ENCODE measurements at regions not wholly inside any gene's neighbourhood (a gene's known extent, or its start where the extent isn't known, plus 50 kb on each side); places are given as distances from the start of the nearest gene placed in this dataset.
"Not testable (repeated sequence)": the region's sequence is repeated elsewhere in the genome, so short reads cannot be mapped to it uniquely, and the experiment has no call there.

- DNase-seq: no peak
Measured at GRCh38 chr2:17190527-17190926, 327.7 kb downstream of the RAD51AP2 start.

GRCh38 chr2:17188721-17189120 is 329.5 kb downstream of the RAD51AP2 start:
- no peak for DNase-seq

GRCh38 chr2:17184512-17184911 is 333.7 kb downstream of the RAD51AP2 start:
- DNase-seq: no peak

GRCh38 chr2:17182399-17182798 is 335.8 kb downstream of the RAD51AP2 start:
- no peak for DNase-seq

DNA sequence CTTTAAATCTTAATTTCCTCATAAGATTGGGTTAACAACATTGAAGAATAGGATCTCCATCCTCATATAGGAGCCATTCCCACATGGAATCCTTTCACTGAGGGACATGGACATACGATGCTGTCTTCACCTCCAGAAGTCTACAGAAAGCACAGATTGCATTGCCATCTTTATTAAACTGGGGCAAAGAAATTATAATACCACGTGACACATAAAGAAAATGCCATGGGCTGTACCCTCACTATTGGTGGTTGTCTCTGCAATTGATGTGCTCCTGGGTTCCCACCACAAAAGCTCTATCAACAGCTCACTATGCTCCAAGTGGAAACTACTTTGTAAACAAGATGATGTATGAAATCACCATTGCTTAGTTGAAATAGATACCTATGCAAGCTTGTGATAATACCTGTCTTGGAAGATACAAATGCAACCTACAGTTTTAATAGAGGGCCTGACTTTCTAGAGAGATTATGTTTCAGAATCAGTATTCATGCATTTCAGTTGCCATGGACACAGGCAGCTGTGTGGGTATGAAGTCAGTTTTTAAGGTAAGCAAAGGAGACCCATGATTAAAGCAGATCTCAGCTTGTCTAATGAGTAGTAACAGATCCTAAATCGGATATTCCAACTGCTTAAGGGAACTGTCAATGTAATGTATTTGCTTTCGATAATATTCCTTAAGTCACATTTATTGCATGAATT is 337.0 kb downstream of the RAD51AP2 start:
- no peak for DNase-seq

DNA sequence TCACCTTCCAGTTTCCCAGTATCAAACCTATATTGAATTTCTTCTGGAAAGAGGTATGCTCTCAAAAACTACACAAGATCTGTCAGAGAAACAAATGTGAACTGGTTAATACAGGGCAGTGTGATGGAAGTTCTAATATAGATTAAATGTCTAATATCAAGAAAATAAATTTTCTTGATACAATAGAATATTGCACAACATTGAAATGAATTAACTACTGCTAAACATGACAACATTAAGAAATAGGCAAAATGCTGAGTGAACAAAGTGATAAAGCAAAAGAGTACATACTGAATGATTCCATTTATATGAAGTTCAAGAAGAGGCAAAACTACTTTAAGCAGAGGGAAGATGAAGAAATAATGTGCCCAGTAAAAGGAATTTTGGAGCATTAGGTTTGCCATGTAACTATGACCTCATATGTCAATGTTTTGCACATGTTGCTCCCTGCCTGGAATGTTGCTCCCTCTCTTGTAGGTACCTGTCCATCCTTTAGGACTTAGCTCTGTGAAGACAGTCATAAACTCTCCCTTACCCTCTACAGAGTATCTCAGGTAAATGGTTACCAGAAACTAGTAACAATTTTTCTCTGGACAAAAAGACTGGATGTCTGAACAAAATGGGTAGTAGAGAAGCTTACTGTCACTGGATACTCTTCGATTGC is 339.0 kb downstream of the RAD51AP2 start:
- DNase-seq: no peak

DNA sequence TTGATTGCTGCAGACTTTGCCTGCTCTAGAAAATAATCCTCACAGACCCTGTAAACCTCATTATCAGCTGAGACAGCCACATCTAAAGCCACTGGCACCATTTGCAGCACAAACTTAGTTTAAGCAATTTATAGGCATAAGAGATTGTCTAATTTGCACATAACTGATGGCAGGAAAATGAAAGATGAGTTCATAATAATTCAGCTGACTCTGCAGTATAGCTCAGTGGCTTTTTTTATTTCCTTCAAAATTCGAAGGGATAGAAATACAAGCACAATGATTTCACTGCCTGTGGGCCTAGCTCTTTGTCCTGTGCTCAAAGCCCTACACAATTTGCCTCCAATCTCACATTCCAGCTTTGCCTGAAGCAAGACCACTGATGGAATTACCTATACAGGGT is 341.2 kb downstream of the RAD51AP2 start:
- no peak for DNase-seq

GRCh38 chr2:17171446-17172049 is 346.7 kb downstream of the RAD51AP2 start:
- peak; percentile 42 for DNase-seq

GRCh38 chr2:17166506-17166905 is 351.7 kb downstream of the RAD51AP2 start:
- peak; percentile 80 for DNase-seq

DNA sequence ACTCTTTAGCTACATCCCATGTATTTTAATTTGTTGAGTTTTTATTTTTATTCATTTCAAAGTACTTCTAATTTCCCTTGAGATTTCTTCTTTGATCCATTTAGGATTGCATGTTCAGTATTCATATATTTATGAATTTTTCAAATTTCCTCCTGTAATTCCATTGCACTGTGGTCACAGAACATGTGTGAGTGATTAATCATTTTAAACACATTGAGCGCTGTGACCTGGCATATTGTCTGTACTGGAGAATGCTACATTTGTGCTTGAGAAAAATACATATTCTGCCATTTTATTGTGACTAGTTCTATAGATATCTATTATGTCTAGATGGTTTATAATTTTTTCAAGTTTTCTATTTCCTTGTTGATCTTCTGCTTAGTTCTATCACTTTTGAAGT is 353.7 kb downstream of the RAD51AP2 start:
- peak; percentile 57 for DNase-seq

GRCh38 chr2:17163638-17164037 is 354.6 kb downstream of the RAD51AP2 start:
- DNase-seq: no peak

GRCh38 chr2:17162713-17163112 is 355.5 kb downstream of the RAD51AP2 start:
- peak; percentile 15 for DNase-seq

- no peak for DNase-seq
Measured at GRCh38 chr2:17160594-17160993, 357.6 kb downstream of the RAD51AP2 start.

DNA sequence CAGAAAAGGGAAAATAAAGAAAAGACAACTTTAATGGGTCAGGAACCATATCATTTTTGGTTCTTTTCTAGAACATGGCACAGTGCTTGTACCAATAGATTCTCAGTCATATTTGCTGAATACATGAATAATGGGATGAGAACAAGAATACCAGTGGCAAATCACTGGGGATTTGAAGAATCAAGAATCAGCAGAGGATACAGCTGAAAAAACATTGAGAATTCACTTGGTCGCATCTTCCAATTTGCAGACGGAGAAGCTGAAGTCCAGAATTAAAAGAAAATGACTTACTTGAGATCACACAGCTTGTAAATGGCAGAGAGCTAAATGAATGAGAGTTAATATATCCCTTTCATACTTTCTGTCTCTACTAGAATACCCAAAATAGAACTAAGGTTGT is 362.2 kb downstream of the RAD51AP2 start:
- DNase-seq: no peak

GRCh38 chr2:17149945-17150344 is 368.3 kb downstream of the RAD51AP2 start:
- DNase-seq: no peak

- peak; percentile 41 for DNase-seq
Measured at GRCh38 chr2:17148407-17149145, 369.7 kb downstream of the RAD51AP2 start.

DNA sequence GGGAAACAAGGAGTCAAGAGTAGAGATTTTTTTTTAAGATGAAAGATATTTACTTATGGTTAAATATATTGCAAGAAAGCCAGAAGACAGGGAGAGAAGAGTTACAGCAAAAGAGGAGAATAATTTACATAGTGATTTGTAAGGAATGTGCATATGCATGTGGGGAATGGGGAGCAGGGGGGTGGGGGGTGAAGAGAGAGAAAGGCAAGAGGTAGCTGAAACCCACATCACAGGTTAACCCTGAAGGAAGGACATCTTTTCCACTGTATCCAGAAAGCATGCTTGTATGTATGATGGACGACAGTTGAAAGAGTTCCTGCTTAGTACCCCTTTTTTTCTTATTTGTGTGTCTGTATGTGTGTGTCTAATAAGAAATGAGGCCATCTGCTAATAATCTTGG is 371.9 kb downstream of the RAD51AP2 start:
- no peak for DNase-seq

DNA sequence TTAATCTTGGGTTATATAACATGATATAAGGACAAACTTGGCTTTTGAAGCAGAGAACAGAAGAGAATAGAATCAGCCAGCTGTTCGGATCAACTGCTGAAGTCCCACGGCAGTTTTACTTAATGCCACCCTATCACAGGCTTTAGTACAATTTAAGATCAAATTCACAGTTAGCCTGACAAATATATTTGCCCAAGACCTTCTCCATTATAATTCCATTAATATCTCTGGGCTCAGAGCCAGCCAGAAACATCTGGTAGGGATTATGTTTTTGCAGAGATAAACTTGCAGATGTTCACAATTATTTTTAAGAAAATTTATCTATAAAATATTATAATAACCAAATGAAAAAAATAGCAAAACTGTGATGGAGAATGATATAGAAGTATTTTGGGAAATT is 381.4 kb downstream of the RAD51AP2 start:
- DNase-seq: peak; percentile 10

DNA sequence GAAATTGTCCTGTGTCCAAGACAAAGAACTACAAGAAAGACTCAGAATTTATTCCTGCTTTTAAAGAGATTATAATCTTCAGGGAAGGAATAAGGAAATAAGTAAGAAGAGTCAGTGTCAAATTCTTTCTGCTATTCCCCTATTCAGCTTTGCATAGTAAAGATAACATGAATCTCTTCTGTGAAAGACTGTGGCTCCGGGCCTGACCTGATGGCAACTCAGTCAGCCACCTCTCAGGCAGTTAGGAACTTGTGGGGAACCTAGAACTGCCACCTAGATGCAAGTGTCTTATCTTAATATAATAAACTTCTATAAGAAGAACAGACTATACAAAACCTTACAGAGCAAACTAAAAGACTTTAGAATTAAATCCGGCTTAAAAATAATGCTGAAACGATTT is 382.0 kb downstream of the RAD51AP2 start:
- DNase-seq: no peak

DNA sequence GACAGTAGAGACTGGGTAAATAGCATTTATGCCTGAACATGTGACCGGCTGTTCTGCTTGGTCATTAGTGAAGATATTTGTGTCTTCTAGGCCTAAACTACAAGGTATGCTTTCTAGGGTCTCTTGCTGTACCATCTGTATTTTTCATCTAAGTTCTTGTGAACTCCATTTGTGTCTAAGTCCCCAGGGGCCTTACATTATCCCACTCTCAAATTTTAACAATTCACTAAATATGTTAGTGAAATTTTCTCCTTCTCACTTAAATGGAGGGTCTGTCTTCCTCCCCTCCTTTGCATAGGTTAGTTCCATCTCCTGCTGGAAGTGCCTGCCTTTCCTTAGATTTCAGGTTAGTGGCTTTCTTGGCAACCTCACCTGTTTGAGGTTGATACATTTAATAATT is 382.6 kb downstream of the RAD51AP2 start:
- no peak for DNase-seq

GRCh38 chr2:17133052-17133671 is 385.1 kb downstream of the RAD51AP2 start:
- DNase-seq: no peak

GRCh38 chr2:17130627-17131026 is 387.6 kb downstream of the RAD51AP2 start:
- not testable (repeated sequence) for DNase-seq

DNA sequence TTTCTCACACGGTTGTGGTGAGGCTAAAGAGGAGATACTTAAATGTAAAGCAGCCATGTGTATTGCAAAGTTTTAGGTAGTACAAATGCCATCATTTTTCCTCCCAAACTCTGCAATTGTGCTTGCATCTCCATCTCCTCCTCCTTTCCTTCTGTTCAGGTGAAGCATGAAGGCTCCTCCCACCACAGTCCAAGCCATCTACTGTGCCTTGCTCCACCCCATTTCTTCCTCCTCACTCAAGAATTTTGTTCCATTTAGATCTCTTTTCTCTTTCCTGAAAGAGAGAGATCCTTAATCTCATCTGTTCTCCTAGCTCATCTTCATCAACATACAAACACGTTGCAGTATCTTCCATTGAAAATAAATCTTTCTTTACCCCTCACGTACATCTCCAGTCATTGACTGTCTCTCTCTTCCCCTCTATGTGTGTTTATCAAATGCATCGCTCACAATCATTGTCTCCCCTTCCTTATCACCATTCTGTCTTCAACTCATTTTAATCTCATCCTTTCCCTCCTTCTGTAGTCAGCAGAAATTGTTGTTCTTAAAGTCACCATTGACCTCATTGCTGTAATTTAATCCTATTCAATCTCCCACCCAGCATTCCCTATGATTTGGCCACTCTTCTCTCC is 392.1 kb downstream of the RAD51AP2 start:
- no peak for DNase-seq

Data from fibroblast of skin of right biceps (primary cell).